ENCODE measurements at regions not wholly inside any gene's neighbourhood (a gene's known extent, or its start where the extent isn't known, plus 50 kb on each side); places are given as distances from the start of the nearest gene placed in this dataset.

DNA sequence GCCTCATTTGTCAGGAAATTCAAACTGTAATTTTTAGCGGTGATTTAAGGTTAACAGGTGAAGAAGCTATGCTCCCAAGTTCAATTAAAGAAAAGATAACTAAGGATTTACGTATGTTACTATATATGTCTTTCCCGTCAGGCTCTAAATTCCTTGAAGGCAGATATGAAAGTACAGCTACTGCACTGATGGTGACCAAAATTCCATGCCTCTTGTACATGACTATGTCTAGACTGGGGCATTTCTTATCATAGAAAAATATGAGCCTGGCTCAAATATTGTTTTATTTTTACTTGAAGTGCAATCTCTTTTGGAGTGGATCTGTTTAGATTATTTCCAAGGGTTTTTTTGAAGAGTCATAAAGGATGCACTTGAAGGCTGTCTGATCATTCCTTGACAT is 647.1 kb upstream of the KCNMB2 start:
- no peak for ATAC-seq
- TF ChIP-seq, protein P1, sequence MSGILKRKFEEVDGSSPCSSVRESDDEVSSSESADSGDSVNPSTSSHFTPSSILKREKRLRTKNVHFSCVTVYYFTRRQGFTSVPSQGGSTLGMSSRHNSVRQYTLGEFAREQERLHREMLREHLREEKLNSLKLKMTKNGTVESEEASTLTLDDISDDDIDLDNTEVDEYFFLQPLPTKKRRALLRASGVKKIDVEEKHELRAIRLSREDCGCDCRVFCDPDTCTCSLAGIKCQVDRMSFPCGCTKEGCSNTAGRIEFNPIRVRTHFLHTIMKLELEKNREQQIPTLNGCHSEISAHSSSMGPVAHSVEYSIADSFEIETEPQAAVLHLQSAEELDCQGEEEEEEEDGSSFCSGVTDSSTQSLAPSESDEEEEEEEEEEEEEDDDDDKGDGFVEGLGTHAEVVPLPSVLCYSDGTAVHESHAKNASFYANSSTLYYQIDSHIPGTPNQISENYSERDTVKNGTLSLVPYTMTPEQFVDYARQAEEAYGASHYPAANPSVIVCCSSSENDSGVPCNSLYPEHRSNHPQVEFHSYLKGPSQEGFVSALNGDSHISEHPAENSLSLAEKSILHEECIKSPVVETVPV (CRISPR knock-in tag; IDR thresholded peaks at IDR 0.05), result no peak
- no peak for TF ChIP-seq ARNTL (CRISPR knock-in tag; IDR thresholded peaks at IDR 0.05; ENCODE audit: borderline replicate concordance, low read depth)
- no peak for TF ChIP-seq CSDC2 (CRISPR knock-in tag; IDR thresholded peaks at IDR 0.05)
- TF ChIP-seq, protein P2, sequence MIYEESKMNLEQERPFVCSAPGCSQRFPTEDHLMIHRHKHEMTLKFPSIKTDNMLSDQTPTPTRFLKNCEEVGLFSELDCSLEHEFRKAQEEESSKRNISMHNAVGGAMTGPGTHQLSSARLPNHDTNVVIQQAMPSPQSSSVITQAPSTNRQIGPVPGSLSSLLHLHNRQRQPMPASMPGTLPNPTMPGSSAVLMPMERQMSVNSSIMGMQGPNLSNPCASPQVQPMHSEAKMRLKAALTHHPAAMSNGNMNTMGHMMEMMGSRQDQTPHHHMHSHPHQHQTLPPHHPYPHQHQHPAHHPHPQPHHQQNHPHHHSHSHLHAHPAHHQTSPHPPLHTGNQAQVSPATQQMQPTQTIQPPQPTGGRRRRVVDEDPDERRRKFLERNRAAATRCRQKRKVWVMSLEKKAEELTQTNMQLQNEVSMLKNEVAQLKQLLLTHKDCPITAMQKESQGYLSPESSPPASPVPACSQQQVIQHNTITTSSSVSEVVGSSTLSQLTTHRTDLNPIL (CRISPR knock-in tag; IDR thresholded peaks at IDR 0.05; ENCODE audit: low read depth), result no peak
- no peak for TF ChIP-seq ZNF565 (CRISPR knock-in tag; conservative IDR thresholded peaks at IDR 0.05; ENCODE audit: low read depth)
- TF ChIP-seq RARB (CRISPR knock-in tag; IDR thresholded peaks at IDR 0.05), result no peak
- TF ChIP-seq, protein P3, sequence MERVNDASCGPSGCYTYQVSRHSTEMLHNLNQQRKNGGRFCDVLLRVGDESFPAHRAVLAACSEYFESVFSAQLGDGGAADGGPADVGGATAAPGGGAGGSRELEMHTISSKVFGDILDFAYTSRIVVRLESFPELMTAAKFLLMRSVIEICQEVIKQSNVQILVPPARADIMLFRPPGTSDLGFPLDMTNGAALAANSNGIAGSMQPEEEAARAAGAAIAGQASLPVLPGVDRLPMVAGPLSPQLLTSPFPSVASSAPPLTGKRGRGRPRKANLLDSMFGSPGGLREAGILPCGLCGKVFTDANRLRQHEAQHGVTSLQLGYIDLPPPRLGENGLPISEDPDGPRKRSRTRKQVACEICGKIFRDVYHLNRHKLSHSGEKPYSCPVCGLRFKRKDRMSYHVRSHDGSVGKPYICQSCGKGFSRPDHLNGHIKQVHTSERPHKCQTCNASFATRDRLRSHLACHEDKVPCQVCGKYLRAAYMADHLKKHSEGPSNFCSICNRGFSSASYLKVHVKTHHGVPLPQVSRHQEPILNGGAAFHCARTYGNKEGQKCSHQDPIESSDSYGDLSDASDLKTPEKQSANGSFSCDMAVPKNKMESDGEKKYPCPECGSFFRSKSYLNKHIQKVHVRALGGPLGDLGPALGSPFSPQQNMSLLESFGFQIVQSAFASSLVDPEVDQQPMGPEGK (CRISPR knock-in tag; IDR thresholded peaks at IDR 0.05; ENCODE audit: borderline replicate concordance), result no peak
- no peak for TF ChIP-seq GLIS3 (CRISPR knock-in tag; IDR thresholded peaks at IDR 0.05)
- TF ChIP-seq BACH2 (CRISPR knock-in tag; IDR thresholded peaks at IDR 0.05; ENCODE audit: borderline replicate concordance), result no peak
- no peak for TF ChIP-seq TCF4 (CRISPR knock-in tag; IDR thresholded peaks at IDR 0.05; ENCODE audit: borderline replicate concordance)
- TF ChIP-seq ISL1 (CRISPR knock-in tag; IDR thresholded peaks at IDR 0.05), result no peak
- TF ChIP-seq TOX (CRISPR knock-in tag; IDR thresholded peaks at IDR 0.05; ENCODE audit: borderline replicate concordance), result no peak

DNA sequence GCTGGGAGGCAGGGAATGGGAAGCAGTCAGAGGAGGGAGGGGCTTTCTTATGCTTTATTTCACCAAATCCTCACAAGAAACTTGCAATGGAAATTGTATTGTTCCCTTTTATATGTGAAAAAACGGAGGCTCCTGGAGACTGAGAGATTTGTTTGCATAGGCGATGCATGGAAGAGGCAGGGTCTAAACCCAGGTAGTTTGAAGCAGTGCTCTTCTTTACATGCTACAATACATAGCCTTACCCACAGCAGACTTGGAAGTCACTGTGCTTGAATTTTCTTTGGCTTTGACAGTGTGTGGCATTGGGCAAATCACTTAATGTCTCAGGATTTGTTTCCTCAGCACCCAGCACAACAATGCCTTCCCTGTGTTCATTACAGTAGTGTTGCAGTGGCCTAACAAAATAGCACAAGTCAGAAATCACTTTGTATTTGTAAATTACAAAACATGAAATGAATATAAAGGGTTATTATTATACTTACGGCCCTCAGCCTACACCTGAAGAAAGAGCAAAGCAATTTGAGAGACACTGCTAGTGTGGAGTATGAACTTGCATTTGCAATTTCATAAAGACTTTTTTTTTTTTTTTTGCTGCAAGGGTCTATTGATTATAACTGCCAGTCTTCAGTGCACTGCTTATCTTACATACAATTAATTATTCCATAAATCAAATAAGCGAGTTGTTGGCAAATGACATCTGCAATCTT is 646.4 kb upstream of the KCNMB2 start:
- no peak for ATAC-seq

More for the DNA sequence above, 646.4 kb upstream of the KCNMB2 start:
- TF ChIP-seq GLIS3 (CRISPR knock-in tag; IDR thresholded peaks at IDR 0.05) (no peak), OSR1 (CRISPR knock-in tag; IDR thresholded peaks at IDR 0.05) (no peak), ARNTL (CRISPR knock-in tag; IDR thresholded peaks at IDR 0.05; ENCODE audit: borderline replicate concordance, low read depth) (no peak), RARB (CRISPR knock-in tag; IDR thresholded peaks at IDR 0.05) (no peak), PPARA (CRISPR knock-in tag; IDR thresholded peaks at IDR 0.05; ENCODE audit: borderline replicate concordance) (no peak), SNAI2 (CRISPR knock-in tag; IDR thresholded peaks at IDR 0.05) (no peak), ISL1 (CRISPR knock-in tag; IDR thresholded peaks at IDR 0.05) (no peak), ZNF565 (CRISPR knock-in tag; conservative IDR thresholded peaks at IDR 0.05; ENCODE audit: low read depth) (no peak), ZFP3 (CRISPR knock-in tag; IDR thresholded peaks at IDR 0.05) (no peak), BACH2 (CRISPR knock-in tag; IDR thresholded peaks at IDR 0.05; ENCODE audit: borderline replicate concordance) (no peak)
- TF ChIP-seq, protein P1 (CRISPR knock-in tag; IDR thresholded peaks at IDR 0.05), result no peak
- TF ChIP-seq, protein P4, sequence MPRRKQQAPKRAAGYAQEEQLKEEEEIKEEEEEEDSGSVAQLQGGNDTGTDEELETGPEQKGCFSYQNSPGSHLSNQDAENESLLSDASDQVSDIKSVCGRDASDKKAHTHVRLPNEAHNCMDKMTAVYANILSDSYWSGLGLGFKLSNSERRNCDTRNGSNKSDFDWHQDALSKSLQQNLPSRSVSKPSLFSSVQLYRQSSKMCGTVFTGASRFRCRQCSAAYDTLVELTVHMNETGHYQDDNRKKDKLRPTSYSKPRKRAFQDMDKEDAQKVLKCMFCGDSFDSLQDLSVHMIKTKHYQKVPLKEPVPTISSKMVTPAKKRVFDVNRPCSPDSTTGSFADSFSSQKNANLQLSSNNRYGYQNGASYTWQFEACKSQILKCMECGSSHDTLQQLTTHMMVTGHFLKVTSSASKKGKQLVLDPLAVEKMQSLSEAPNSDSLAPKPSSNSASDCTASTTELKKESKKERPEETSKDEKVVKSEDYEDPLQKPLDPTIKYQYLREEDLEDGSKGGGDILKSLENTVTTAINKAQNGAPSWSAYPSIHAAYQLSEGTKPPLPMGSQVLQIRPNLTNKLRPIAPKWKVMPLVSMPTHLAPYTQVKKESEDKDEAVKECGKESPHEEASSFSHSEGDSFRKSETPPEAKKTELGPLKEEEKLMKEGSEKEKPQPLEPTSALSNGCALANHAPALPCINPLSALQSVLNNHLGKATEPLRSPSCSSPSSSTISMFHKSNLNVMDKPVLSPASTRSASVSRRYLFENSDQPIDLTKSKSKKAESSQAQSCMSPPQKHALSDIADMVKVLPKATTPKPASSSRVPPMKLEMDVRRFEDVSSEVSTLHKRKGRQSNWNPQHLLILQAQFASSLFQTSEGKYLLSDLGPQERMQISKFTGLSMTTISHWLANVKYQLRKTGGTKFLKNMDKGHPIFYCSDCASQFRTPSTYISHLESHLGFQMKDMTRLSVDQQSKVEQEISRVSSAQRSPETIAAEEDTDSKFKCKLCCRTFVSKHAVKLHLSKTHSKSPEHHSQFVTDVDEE (CRISPR knock-in tag; IDR thresholded peaks at IDR 0.05), result no peak
- TF ChIP-seq, protein P2 (CRISPR knock-in tag; IDR thresholded peaks at IDR 0.05; ENCODE audit: low read depth), result no peak
- TF ChIP-seq, protein P3 (CRISPR knock-in tag; IDR thresholded peaks at IDR 0.05; ENCODE audit: borderline replicate concordance), result no peak

Measured in SK-N-SH treated with all-trans-retinoic acid at 6 μM for 48 hours (cell line).